GM20431 (cell line): ENCODE measurements at regions not wholly inside any gene's neighbourhood (a gene's known extent, or its start where the extent isn't known, plus 50 kb on each side); places are given as distances from the start of the nearest gene placed in this dataset.

Experiments used
- in situ Hi-C: fragments of 300-500 bp; cut with MseI, MboI; formaldehyde crosslinking; loops from one replicate; pipeline ENCODE4 v1.15.0; 2020; ENCODE audit warnings: low sequenced_read_pairs; ENCODE audit not compliant: unreplicated experiment

GRCh38 chr4:108350332-108350731, 181.6 kb upstream of the LEF1 start:
- in situ Hi-C loops: no loop called here

GRCh38 chr4:108346818-108347210, 178.1 kb upstream of the LEF1 start:
- in situ Hi-C loops: no loop called here

GRCh38 chr4:108345862-108346817, 177.4 kb upstream of the LEF1 start:
- in situ Hi-C loops: no loop called here

- in situ Hi-C loops: no loop called here
These were observed 173.7 kb upstream of the LEF1 start for GRCh38 chr4:108342325-108342970.

- in situ Hi-C loops: no loop called here
These were observed 169.2 kb upstream of the LEF1 start for GRCh38 chr4:108337923-108338322.

GRCh38 chr4:108336076-108336475, 167.3 kb upstream of the LEF1 start:
- in situ Hi-C loops: no loop called here

- in situ Hi-C loops: no loop called here
These were observed 166.3 kb upstream of the LEF1 start for GRCh38 chr4:108335081-108335480.

- in situ Hi-C loops: no loop called here
These were observed 165.3 kb upstream of the LEF1 start for GRCh38 chr4:108334031-108334430.

GRCh38 chr4:108333353-108333942, 164.7 kb upstream of the LEF1 start:
- in situ Hi-C loops: no loop called here

- in situ Hi-C loops: no loop called here
These were observed 163.3 kb upstream of the LEF1 start for GRCh38 chr4:108331905-108332632.

GRCh38 chr4:108328383-108328732, 159.6 kb upstream of the LEF1 start:
- in situ Hi-C loops: no loop called here

GRCh38 chr4:108327642-108328382, 159.1 kb upstream of the LEF1 start:
- in situ Hi-C loops: no loop called here

GRCh38 chr4:108325561-108325960, 156.8 kb upstream of the LEF1 start:
- in situ Hi-C loops: no loop called here

GRCh38 chr4:108324450-108324849, 155.7 kb upstream of the LEF1 start:
- in situ Hi-C loops: no loop called here

GRCh38 chr4:108322497-108322896, 153.8 kb upstream of the LEF1 start:
- in situ Hi-C loops: no loop called here

GRCh38 chr4:108320061-108320460, 151.3 kb upstream of the LEF1 start:
- in situ Hi-C loops: no loop called here

GRCh38 chr4:108317377-108317776, 148.6 kb upstream of the LEF1 start:
- in situ Hi-C loops: no loop called here

GRCh38 chr4:108315694-108316093, 147.0 kb upstream of the LEF1 start:
- in situ Hi-C loops: no loop called here

GRCh38 chr4:108314900-108315589, 146.3 kb upstream of the LEF1 start:
- in situ Hi-C loops: no loop called here
